ENCODE measurements at regions not wholly inside any gene's neighbourhood (a gene's known extent, or its start where the extent isn't known, plus 50 kb on each side); places are given as distances from the start of the nearest gene placed in this dataset.

DNA sequence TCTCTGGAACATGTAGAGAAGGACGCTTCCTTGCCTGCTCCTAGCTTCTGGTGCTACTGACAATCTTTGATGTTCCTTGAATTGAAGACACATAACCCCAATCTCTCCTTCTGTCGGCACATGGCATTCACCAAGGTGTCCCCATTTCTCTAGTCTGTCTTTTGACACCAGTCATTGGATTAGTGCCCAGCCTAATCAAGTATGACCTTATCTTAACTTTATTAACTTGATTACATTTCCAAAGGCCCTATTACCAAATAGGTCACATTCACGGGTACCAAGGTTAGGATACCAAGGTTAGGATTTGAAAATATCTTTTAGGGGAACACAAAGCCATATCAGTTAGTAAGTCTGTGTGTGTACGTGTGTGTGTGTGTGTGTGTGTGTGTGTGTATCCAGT lies 377.9 kb downstream of the CMPK2 start:
- DNase-seq: no peak

DNA sequence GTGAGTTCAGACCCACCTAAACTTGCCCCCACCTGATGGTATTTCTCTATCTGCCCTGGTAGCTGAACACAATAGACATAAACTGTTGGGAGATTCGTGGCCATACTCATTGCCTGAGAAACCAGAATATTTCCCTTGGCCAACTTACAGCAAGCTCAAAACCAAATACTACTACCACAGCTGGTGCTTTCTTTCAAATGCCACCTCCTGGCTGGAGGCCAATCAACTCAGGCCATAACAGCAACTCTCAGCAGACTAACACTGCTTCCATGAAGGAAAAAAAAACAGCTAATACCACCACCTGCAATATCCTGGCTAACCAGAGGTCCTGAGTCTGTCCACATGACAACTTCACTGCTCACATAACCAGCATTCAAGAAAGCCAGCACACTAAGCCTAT lies 373.1 kb downstream of the CMPK2 start:
- no peak for DNase-seq

DNA sequence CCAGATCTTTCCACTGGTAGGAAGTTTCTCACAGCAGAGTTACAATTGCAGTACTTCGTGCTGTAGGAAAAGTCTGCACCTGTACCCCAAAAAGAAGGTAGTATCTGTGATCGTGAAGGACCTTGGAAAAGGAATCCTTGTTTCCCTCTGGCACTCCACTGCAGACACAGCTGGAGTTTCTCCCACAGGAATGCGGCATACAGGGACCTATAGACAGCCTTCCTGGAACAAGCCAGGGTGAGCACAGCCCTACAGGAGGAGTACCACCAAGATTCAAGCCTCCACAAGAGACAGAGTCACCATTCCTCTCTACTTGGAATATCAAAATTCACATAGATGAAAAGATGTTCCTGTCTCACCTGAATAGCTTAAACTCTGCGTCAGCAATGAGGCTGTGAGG lies 372.4 kb downstream of the CMPK2 start:
- no peak for DNase-seq

DNA sequence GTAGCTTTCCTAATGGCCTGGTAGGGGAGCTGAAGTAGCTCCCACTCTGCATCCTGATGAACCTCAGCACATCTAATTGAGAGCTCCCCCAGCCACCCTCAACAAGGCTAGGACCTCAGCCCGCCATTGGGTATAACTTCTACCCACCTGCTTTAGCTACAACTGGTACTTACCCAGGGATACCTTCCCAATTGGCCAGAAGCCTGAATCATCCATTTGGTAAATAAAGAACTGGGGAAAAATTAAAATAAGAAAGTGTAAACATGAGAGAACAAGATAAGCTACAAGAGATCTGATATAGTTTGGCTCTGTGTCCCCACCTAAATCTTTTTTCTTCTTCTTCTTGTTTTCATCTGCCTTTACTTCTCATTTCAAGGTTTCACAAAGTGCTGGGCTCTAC lies 372.0 kb downstream of the CMPK2 start:
- DNase-seq: no peak

DNA sequence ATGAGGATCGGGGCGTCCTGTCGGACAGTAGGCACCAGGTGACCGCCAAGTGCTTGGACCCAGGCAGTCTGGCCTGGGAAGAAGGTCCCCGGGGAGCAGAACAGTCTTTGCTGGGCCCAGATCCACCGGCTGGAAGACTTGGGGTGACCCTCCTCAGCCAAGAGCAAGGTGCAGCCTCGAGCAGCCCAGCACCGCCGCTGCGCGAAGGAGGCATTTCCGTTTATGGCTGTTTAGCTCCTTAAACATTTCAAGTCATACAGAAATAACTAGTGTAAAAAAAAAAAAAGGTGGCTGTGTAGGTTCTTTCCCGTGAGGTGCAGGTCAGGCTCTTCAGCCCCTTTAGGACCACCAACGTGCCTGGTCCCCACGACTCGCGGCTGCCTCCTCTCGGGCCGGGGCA lies 370.2 kb downstream of the CMPK2 start:
- DNase-seq: no peak

DNA sequence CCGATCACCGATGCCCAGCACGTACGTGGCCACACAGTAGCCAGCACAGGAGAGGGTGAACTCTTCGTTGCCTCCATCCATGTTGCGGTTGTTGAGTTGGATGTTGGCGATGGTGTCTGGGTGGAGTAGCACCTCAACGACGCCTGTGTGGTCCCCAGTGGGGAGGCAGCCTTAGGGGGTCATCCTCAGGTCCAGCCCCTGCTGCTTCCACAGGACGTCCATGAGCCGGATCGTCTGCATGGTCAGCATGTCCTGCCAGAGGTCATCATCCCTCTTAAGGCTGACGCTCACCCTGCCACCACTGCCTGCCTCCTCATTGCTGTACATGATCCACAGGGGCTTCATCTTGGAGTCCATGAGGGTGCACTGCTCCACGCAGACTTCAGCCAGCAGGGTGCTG lies 369.3 kb downstream of the CMPK2 start:
- DNase-seq: no peak

DNA sequence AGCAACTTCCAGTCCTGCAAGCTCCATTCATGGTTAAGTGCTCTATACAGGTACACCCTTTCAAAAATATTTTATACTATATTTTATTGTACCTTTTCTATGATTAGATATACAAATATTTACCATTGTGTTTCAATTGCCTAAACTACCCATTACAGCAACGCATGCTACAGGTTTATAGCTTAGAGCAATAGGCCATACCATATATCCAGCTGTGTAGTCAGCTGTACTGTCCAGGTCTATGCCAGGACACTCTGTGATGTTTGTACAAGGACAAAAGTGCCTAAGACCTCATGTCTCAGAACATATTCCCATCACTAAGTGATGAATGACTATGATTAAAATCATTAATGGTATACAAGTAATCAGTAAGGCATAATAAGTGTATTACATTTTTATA lies 368.7 kb downstream of the CMPK2 start:
- DNase-seq: no peak

DNA sequence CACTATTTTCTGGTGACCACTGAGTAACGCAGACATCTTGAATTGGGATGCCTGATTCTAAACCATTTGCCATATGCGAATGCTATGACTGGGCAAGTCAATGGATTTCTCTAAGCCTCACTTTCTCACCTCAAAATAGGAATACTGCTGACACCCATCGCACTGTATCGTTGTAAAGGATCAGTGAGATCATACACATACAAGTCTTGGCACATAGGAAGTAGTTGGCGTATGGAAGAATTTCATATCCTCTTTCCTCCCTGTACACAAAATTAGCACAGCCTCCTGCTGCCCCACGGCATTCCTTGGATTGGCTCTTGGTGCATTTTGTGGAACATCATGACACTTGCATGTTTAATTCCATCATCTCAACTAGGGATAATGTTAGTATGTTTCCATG lies 366.9 kb downstream of the CMPK2 start:
- no peak for DNase-seq

DNA sequence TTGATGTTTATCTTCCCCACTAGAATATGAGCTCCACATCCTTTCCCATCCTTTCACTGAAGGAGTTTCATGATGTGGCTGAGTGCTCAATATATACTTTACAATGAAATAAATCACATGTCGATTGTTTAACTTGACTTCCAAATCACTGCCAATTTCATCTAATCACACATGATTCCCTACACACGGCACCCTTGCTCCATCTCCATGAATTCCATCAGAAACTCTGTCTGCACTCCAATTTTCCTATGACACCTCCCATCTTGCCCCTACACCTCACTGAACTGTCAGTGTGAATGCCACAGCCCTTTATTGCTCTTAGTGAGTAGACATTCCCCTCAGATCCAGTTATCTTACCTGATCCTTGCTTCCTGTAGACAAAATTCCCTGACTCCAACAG lies 366.0 kb downstream of the CMPK2 start:
- no peak for DNase-seq

DNA sequence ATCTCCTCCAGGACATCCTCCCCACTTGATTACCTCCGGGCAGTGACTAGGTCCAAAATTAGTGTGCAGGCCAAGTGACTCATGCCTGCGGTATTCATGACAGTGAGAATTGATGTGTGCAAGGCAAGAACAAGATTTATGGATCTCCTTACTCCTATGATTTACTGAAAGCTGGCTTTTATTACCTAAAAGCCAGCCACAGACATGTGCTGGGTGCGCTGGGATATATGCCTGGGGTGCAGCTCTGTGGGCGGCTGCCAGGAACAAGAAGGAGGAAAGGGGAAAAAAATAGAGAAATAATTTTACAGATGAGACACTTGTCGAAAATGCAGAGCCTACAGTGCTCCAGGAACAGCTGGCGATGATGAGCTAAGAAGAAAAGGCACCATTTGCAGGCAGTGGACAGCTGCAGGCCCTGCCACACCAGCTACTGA lies 359.3 kb downstream of the CMPK2 start:
- no peak for DNase-seq

DNA sequence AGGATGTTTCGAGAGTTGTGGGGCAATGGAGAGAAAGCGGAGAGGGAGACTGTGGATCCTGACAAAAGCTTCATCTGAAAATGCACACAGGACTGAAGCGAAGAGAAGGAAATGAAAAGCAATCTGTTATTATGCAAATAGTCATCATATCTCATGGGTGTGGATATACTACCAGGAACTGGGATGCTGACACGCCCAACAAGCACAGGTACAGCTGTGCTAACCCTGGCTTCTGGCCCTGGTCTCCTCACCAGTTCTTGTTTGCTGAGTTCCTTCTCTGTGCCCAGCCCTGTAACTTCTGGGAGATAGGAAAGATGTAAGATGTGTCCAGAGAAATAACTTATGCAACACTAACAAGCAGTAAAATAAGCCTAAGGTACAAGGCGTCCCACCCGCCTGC lies 358.8 kb downstream of the CMPK2 start:
- DNase-seq: no peak

DNA sequence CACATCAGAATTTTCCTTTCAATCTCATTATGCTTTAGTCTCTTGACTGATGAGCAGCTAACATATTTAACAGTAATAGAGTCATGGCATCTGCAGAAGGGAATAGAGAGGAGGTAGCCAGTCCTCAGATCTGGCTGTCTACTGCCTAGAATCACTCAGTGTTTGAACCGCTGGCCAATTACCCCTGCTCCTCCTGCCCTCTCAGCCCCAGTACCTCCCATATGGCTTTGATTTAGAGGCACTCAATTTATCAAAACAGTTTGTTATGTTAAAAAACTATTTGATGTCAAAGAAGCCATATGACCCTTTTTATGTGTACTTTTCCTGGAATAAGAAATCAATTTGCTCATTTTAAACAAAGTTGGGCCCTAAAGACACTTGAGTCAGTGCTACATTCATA lies 355.2 kb downstream of the CMPK2 start:
- no peak for DNase-seq

DNA sequence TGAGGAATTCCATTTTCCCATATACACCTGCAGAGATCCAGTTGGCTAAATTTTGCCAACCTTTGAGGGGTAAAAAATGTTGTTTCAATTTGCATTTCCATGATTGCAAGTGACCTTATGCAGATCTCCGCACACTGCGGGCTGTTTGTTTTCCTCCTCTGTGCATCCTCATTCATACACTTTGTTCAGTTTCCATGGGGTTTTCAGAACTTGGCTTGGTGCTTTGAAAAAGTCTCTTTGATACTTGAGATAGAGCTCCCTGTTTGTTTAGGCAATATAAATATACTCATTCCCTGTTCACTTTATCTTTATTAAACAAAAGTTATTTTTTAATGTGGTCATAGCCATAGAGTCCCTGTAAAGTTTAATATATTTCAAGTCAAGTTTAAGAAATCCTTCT lies 353.1 kb downstream of the CMPK2 start:
- DNase-seq: no peak

DNA sequence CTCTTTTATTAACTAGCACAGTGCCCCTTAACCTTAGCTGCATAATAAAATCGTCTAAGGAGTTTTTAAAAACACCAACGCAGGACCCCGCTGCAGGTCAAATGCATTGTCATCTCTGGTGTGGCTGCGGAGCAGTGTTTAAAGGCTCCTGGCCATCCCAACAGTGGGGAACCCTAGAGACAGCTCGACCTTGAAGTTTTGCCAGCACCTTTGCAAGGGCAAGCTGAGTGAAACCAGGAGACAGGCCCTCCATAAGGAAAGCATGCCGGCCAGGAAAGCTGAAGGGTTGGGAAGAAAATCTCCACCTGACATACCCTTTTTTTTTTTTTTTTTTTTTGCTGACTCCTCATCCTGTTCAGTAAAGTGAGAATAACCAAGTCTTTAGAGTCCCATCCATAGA lies 349.0 kb downstream of the CMPK2 start:
- DNase-seq: no peak

DNA sequence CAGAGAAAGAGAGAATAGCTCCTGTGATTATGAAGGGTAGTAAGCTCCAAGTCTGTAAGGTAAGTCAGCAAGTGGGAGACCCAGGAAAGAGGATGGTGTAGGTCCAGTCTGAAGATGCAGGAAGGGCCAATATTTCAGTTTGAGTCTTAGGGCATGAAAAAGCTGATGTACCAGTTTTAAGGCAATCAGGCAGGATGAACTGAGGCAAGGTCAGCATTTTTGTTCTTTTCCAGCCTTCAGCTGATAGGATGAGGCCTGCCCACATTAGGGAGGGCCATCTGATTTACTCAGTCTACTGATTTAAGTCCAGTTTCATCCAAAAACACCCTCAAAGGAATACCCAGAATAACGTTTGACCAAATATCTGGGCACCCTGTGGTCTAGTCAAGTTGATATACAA lies 347.3 kb downstream of the CMPK2 start:
- DNase-seq: no peak

DNA sequence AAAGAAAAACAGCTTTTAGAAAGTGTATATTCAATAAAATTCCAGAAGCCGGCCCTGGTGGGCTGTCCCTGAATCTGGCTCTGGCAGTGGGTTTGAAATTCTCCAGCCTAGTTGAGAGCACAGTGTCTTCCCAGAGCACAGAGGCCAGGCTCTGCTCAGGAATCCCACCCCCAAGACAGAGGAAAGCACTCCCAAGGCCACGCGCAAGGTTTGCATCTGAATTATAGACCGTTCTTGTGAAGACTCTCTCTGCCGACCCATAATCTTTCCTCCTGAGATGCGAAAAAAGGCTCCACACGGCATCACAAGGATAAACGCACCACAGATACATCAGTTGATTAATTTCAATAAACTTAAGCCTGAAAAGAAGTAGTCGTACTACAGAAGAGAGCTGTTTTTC lies 342.2 kb downstream of the CMPK2 start:
- no peak for DNase-seq

DNA sequence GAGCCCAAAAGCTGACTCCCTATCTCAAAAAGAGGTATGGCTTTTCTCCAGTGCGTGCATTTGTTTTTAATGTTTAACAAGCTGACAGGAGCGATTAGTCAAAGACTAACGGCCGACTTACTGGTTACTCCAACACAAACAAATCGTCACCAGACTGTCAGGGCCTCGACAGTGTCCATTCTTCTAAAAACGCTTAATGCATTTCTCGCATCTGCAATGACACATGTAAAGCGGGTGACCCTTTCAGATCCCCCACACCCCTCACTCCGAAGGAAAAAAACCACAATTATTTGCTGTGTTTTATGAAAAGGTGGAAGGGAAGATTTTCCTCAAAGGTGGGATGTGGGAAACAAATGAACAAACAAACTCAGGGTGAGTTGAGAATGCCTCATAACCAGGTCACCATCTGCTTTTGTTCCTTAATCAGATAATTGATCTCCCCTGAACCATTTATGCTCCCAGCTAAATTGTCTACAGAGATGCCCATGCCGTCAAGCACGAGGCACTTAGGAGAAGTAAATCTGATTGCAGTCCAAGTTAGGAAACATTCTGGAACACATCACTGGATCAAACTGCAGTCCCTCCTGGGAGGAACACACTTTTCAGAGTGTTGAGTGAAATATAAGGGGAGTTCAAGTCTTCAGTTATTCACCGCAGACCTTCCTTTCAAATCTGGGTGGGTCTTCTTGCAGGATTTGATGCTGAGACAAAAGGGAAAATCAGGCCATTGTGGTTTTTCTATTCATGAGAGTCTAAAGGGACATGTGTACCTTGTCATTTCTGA lies 340.8 kb downstream of the CMPK2 start:
- DNase-seq: no peak

DNA sequence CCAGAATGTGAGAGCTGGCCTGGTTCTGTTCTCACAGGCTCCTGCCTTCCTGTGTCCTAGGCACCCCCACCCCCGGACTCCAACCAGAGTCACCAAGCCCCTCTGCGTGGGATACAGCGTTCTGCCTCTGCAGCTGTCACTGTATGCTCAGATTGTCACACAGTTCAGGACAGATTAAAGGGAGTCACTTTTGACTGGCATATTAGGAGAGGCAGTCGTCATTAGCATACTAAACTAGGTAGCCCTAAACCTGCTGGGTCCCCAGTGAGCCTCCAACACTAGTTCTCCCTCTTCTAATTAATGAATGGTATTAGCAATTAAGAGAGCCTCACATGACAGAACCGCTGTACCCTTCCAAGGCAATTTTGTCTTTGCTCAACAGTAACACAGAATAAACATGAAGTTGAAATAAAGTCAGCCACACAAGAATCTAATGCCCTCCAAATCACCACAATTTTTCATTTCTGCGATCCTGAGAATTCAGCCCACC lies 340.2 kb downstream of the CMPK2 start:
- no peak for DNase-seq

DNA sequence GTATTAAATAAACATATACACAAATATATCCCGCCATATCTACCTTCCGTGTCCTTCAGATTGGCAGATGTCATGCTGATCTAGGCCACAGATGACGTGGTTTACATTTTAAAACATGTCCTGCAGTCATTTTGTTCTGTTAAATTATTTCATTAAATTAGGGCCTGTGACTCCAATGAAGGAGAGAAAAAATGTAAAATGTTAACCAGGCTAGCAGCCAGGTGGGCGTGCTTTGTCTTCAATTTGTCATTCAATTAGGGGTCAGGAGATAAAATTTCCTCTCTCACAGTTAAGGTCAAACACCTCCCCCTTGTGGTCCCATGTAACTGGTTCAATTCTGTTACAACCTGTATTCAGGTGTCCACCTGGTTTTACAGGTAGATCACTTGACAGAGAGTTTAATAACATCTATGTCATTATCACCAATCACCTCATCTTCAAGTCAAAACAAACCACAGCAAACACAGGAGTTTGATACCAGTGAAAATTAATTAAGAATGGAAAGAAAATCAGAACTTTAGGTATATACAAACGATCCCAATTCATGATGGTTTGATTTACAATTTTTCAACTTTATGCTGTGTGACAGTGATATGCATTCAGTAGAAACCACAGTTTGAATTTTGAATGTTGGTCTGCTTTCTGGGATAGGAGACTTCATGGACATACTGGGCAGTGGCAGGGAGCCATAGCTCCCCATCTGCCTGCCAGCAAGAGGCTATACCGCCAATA lies 339.4 kb downstream of the CMPK2 start:
- DNase-seq: no peak

DNA sequence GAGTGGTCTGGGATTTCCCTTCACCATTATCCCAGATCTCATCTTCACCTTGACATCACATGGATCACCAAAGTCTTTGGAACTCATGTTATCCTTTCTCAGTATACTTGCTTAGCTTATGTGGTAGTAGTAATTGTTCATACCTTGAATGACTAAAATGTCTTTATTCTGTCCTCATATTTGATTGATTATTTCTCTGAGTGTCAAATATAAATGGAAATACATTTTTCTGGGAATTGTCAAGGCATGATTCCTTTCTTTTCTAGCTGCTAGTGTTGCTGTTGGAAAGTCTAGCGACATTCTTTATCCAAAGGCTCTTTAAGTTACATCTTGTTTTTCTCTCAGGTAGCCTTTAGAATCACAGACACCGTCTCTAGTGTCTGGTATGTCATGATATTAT lies 334.4 kb downstream of the CMPK2 start:
- no peak for DNase-seq

DNA sequence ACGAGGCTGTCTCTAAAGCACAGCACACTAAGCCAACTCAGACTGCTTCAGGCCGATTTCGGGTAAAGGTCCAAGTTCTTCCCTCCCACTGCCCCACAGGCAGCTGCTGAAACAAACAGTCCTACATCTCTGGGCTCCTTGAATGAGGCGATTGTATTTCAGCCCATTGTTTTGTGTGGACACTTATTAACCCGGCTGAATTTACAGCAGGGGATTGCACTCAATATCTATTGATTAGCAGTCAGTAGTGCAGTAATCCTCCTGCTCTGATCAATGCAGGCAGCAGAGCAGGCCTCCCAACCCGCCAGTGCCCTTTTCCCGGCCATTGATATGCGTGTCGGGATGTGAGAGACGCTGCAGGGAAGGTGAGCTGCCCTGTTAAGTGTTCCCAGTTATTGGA lies 330.1 kb downstream of the CMPK2 start:
- no peak for DNase-seq

DNA sequence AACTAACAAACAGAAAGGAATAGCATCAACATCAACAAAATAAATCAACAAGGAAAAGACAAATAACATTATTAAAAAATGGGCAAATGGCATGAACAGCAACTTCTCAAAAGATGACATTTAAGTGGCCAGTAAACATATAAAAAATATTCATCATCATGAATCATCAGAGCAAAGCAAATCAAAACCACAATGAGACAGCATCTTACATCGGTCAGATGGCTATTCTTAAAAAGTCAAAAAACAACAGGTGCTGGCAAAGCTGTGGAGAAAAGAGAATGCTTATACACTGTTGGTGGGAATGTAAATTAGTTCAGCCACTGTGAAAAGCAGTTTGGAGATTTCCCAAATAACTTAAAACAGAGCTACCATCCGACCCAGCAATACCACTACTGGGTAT lies 327.1 kb downstream of the CMPK2 start:
- no peak for DNase-seq

DNA sequence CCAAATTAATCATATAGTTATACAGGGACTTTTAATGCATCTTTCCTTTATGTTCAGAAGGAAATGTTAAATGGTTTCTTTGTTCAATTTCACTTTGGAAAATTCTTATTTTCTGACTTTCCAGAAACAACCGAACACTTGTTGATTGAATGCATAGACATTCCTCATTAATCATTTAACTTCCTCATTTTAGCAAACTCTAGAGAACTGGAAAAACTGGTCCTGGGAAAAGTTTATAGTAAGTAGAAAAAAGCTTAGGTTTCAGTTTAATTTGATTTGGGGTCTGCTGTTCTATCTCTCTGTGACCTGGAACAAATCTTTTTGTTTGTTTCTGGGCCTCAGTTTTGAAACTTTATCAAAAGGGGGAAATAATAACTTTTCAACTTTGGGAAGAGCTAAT lies 320.4 kb downstream of the CMPK2 start:
- no peak for DNase-seq

DNA sequence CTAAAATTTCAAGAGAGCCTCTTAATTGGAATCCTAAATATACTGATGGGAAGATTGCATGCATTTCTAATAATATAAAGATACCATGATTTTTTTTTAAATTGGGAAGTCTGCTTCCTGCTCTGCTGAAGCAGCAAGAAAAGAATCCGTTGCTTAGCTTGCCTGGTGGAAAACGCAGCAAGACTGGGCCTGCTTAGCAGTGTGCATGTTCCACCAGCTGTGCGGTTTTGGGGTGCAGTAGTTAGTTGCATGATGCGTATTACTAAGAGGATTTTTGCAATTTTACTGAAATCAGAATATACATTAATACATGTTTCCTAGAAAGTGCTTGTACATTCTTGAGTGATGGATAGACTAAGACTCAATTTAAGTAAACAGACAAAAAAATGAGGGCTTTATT lies 319.9 kb downstream of the CMPK2 start:
- no peak for DNase-seq

DNA sequence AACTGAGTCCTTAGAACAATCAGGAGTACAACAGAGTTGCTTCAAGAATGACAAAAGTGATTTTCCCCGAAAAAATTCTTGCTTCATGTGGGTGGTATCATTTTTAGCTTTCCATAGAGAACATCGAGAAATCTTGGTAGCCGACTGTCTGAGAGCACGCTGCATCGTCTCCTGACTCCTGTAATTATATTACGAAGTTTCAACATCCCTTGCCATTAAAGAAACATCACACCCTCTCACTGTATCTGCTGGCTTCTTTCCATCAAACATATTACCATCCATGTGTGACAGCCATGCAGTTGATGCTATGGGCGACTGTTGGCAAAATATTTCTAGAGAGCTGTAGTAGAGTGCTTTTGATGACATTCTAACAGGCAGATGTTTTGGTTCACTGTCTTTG lies 311.2 kb downstream of the CMPK2 start:
- no peak for DNase-seq
